ENCODE measurements at regions not wholly inside any gene's neighbourhood (a gene's known extent, or its start where the extent isn't known, plus 50 kb on each side); places are given as distances from the start of the nearest gene placed in this dataset.
A peak's percentile ranks its signal among the peaks of the same experiment; 100 is the strongest.
"Not testable (repeated sequence)": the region's sequence is repeated elsewhere in the genome, so short reads cannot be mapped to it uniquely, and the experiment has no call there.

DNA sequence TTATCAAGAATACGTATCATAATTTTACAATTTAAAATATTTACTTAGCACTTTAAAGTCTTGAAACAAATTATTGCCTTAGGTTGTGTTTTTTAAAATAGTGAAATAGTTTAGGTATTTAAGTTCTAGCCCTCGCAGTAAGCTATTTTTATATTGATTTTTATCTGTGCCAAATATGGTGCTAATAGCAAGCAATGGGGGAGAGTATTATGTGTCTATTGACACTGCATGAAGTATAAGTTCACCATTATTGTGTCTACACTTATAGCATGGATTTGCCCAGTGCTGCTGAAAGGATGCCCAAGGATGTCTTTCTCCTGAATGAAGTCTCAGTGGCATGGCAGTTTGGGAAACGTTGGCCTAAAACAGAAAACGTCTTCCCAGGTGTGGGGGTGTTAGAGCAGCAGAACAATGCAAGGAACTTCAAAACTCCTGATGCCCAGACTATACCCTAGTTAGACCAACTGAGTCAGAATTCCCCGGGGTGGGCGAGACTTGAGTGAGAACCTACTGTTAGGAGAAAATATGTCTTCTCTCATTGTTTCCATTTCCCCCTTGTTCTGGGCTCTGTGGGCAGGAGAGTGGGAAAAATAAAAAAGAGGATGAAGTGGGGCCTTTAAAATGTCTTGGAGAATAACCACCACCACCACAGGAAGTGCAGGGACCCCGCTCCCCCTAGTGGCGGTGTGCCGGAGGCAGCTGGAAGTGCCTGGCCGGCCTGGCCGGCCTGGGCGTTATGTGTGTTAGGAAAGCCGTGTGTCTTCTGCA is 104.2 kb upstream of the SLC7A14 start:
- peak overlapping the region; percentile 91 for H3K27ac ChIP-seq
- DNase-seq (ENCODE audit: low read depth, low spot score): no peak

DNA sequence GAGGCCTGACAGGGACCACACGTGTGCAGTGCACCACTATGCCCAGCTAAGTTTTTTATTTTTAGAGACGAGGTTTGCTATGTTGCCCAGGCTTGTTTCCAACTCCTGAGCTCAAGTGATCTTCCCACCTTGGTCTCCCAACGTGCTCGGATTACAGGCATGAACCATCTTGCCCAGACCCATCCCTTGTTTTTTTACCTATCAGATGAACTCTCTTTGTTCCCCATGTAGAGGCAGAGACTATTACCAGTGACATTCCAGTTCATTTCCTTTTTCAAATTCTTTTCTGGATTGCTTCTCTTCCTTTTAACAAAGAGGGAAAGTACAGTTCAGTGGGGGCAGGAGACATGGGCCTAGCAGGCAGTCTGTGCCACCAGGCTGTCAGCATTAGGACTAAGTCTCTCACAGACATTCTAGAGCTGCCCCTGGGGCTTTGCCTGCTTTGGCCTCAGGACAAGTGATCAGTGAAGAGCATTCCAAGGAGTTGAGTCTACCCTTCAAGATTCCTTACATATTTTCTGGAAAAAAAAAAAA is 103.5 kb upstream of the SLC7A14 start:
- peak; percentile 90 for DNase-seq (ENCODE audit: low read depth, low spot score)

DNA sequence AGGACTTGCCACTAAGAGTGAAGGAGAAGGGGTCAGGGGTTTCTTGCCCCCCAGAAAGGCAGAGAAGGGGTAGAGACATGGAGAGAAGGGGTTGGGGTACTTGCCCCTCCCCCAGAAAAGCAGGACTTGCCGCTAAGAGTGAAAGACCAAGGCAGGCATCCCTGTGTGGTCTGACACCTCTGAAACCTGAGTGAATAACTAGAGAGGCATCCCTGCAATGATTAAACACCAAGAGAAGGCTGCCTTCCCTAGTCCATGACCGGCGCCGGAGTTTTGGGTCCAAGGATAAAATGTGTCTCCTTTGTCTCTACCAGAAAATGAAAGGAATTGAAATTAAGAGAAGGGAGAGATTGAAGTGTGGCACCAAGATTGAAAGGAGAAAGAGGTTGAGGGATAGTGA is 102.3 kb upstream of the SLC7A14 start:
- H3K27ac ChIP-seq; DNase-seq (ENCODE audit: low read depth, low spot score): not testable (repeated sequence)

More for the DNA sequence above, 103.5 kb upstream of the SLC7A14 start:
- H3K27ac ChIP-seq: peak overlapping the region; percentile 91

DNA sequence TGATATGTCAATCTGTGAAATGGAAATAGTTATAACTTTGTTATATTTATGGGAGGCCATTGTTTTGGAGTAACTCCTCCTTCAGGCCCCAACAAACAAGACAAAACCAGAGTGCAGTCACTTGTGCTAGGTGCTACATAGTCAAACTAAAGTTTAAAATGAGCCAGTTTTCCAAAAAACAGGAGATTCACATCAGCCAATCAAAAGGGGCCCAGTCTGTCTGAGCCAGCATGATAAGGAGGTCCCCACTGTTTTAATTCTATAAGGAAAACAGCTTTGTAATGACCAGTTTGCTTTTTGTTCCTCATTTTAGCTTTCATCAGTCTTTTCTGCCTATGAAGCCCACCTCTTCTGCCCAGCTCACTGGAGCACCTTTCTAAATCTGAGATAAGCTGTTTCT is 94.7 kb upstream of the SLC7A14 start:
- no peak overlapping the region for H3K27ac ChIP-seq
- DNase-seq (ENCODE audit: low read depth, low spot score): no peak

DNA sequence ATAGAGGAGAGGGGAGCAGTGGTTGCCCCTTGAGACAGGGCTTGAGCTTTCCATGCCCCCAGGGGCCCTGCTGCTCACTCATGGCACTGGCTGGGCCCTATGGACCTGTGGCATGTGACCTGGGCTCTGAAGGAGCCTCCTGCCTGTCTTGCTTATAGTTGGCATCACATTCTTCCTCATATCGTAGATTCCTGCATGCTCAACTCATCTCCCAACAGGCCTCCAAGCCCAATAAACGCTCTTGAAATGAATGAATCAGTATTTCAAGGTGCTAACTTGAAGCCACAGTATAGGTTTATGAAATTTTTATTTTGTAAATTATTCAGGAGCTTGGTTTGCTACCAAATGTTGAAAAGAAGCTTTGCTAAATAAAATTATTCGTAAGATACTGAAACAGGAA is 93.3 kb upstream of the SLC7A14 start:
- DNase-seq (ENCODE audit: low read depth, low spot score): peak; percentile 22
- H3K27ac ChIP-seq: peak overlapping the region; percentile 36

DNA sequence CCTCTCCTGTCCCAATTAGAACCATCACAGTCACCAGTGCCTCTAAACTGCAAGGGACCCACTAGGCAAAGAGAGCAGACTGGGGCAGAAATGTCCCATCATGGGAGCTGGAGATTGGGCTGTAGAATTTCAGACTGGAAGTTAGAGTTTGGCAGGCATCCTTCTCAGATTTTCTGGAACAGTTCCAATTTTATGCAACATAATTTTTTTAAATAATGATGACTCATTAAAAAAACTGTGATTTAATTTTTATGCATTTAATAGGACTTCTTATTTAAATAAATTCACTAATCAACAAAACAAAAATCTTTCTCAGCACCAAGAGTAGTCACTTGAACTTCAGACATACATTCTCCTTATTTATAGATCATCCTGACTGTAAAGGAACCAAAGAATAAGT is 84.6 kb upstream of the SLC7A14 start:
- no peak for DNase-seq (ENCODE audit: low read depth, low spot score)
- no peak overlapping the region for H3K27ac ChIP-seq

DNA sequence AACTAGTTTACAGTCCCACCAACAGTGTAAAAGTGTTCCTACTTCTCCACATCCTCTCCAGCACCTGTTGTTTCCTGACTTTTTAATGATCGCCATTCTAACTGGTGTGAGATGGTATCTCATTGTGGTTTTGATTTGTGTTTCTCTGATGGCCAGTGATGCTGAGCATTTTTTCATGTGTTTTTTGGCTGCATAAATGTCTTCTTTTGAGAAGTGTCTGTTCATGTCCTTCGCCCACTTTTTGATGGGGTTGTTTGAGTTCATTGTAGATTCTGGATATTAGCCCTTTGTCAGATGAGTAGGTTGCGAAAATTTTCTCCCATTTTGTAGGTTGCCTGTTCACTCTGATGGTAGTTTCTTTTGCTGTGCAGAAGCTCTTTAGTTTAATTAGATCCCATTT is 77.1 kb upstream of the SLC7A14 start:
- not testable (repeated sequence) for DNase-seq (ENCODE audit: low read depth, low spot score); H3K27ac ChIP-seq

DNA sequence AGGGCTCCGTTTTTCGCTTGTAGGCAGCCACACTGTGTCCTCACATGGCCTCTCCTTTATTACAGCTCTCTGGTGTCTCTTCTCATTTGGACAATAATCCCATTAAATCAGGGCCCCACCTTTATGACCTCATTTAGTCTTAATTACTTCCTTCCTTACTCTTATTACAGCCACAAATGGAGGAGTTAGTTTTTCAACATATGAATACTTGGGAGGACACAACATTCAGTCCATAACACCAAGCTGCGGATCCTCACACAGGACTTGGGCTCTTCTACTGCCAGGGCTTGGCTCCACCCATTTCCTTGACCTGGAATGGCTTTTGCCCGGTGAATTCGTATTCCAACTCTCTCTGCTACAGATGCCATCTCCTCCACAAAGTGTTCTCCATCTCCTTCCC is 74.3 kb upstream of the SLC7A14 start:
- DNase-seq (ENCODE audit: low read depth, low spot score): no peak
- no peak overlapping the region for H3K27ac ChIP-seq

DNA sequence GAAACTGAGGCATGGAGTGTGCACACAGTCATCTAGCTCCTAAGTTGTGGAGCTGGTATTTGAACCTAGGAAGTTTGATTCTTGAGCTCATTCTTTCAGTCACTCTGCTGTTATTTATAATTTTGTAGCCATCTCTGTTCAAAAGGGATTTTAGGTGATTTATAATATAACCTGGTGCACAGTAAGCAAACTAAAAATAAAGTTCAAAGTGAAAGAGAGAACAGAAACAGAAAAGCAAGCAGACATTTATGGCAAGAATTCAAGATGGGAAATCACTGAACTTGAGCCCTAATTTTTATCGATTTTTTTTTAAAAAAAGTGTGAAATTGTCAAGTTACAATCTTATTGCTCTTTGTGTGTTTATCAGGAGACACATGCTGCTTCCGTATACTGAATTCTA is 71.4 kb upstream of the SLC7A14 start:
- DNase-seq (ENCODE audit: low read depth, low spot score): no peak
- H3K27ac ChIP-seq: no peak overlapping the region

DNA sequence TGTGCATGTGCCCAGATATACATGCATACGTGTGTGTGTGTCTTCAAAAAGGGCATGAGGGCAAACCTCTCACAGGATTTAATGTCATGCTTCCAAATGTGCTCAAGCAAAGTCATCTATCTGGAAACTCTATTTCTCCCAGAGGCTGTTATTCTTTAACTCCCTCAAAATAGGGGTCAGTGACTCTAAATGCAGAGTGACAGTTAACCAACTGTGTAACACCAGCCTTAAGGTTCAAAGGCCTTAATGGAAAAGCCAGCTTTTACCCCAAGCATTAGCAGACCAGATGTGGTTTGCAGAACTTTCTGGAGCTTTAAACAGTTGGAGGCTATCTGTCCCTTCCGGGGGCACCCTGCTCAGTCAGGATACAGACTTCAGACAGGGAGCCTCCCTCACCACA is 70.4 kb upstream of the SLC7A14 start:
- H3K27ac ChIP-seq: no peak overlapping the region
- no peak for DNase-seq (ENCODE audit: low read depth, low spot score)

DNA sequence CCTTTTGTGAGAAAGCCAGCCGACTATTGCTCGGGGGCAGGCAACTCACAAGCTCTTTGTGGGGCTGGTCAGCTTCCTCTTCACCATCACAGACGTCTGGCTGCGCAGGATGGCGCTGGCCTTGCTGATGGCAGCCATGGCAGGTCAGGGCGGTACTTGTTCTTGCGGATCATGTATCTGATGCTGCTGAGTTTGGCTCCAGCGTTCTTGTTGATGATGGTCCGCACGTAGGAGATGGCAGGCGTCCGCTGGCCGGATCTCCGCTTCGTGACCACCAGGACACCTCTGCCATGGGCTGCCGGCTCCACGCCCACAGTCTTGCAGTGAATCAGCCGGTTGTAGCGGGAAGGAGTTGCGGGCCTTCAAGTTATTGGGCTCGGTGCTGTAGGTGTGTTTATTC is 67.9 kb upstream of the SLC7A14 start:
- DNase-seq (ENCODE audit: low read depth, low spot score): no peak
- H3K27ac ChIP-seq: no peak overlapping the region

DNA sequence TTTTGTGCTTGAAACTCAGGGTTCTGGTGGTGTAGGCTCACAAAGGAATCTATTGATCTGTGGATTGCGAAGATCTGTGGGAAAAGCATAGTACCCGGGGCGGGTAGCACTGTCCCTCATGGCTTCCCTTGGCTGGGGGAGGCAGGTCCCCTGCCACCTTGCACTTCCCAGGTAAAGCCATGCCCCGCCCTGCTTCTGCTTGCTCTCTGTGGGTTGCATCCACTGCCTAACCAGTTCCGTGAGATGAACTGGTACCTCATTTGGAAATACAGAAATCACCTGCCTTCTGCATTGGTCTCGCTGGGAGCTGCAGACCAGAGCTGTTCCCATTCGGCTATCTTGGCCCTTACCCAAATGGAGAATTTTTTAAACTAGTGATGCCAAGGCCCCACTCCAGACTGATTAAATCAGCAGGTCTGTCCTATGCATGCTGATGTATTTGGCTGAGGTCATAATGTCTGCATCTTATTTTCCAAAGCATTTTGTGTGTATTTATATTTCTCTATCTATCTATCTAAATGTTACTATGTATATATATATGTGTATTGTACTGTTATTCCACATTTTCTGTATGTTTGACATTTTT is 65.5 kb upstream of the SLC7A14 start:
- no peak overlapping the region for H3K27ac ChIP-seq
- no peak for DNase-seq (ENCODE audit: low read depth, low spot score)

DNA sequence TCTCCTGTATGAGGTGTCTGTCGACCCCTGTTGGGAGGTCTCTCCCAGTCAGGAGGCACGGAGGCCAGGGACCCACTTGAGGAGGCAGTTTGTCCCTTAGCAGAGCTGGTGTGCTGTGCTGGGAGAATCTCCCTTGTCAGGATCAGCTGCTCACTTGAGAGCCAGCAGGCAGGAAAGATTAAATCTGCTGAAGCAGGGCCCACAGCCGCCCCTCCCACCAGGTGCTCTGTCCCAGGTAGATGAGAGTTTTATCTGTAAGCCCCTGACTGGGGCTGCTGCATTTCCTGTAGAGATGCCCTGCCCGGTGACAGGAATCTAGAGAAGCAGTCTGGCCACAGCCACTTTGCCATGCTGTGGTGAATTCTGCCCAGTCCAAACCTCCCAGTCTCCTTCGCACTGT is 64.7 kb upstream of the SLC7A14 start:
- not testable (repeated sequence) for H3K27ac ChIP-seq

DNA sequence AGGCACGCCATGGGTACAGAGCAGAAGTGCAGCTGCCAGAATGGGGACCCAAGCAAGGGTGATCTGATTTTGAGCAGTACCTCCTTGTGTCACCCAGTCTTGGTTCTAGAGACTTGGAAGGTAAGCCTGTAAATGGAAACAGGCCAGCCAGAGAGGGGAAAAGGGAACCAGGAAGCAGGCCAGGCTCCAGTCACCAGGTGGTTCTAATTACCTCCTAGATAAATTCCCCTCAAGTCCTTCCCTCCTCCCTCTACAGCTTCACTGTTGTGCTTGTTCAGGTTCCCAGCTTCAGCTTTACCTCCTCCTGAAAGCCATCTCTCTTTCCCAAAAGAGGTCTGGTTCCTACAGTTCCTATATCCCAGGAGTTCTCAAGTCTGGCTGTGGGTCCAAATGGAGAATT is 58.8 kb upstream of the SLC7A14 start:
- DNase-seq (ENCODE audit: low read depth, low spot score): no peak
- H3K27ac ChIP-seq: no peak overlapping the region

More for the DNA sequence above, 64.7 kb upstream of the SLC7A14 start:
- not testable (repeated sequence) for DNase-seq (ENCODE audit: low read depth, low spot score)

DNA sequence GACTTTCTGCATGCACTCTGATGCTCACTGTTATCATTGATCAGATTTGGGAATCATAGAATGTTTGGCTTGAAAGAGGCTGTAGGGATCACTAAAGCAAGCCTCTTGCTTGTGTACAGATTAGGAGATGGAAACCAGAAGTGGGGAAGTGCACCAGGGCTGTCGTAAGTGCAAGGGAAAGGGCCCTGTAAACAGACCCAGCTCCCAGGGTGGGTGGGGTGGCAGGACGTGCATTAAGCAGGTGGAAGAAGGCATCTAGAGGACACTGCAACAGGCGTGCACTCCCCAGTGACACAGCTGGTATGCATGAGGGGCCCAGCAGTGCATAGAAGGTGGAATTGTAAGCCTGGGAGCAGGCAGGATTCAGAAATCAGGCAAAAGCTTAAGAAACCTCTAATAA is 58.0 kb upstream of the SLC7A14 start:
- DNase-seq (ENCODE audit: low read depth, low spot score): no peak
- no peak overlapping the region for H3K27ac ChIP-seq

DNA sequence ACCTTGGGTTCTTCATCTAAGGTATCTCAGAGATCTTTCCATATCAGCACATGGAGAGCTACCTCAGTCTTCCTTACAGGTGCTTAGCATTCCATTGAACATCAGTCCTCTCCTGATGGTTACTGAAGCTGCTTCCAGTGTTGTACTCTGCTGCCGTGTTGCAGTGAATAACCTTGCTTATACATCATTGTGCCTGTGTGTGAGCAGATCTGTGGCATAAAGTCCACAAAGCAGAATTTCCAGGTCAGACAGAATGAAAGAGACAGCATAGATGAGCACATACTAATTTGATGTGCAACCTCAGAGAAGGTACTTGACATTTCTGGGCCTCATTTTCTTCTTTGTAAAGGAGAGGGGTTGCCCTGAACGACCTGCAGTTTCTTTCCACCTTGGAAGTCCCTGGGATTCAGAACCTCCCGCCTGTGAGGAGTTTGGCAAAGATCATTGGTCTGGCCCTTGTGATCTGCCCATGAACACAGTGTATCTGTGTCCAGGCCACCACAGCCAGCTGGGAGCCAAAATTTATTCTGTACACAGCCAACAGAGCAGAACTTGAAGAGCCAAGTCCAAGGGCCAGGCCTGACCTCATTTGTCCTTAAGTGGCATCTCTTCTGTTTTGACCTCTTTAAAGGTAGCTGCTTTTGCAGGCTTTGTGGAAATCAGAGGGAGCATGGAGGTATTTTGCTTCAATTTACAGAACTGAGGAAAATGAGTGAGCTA is 57.2 kb upstream of the SLC7A14 start:
- no peak for DNase-seq (ENCODE audit: low read depth, low spot score)
- H3K27ac ChIP-seq: no peak overlapping the region

DNA sequence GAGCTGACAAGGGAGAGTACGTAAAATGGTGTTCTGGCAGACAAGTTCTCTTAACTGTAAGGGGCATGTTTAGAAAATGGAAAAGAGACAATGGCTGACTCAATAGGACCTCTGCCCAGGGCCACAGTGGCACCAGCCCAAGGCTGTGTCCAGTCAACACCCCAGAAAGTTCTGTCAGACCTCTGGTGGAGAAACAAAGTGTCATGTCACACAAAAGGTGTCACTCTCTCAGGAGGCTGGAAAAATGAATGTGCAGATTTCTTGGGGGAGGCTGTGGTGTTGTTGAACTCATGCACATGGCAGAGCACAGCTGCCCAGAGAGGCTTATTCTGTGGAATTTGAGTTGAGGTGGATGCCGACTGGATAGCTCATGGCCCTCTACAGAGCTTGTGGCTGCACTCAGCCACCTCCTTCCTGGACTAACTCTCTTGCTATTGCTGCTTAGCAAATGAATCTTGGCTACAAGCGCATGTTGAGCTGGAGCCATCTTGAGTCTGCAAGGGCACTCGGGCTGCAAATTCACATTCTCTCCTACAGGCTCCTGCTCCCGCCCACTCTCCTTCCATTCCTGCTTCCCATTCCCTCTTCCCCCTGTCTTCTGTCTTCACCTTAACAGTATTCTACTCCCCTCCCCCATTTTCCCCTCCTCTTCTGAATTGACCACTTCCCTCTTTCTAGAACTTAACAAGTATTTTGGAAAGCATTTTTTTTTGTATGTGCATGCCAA is 55.8 kb upstream of the SLC7A14 start:
- DNase-seq (ENCODE audit: low read depth, low spot score): no peak
- no peak overlapping the region for H3K27ac ChIP-seq

DNA sequence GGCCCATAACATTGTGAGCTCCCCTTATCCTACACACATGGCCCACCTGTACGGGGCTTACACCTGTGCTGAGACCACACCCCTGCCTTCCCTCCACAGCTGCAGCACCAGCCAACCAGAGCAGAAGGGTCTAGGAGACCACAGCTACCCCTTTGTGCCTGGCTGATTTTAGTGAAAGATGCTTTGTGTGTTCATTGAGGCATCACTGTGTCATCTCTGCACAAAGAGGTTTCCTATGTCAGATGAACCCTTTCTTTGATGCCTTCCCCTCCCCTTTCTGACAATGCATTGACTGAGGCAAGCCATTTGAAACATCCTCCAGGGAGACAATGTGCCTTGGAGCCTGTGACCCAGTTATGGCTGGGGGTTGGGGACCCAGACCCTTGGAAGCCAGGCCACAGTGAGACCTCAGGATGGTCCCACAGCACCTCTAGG is 54.9 kb upstream of the SLC7A14 start:
- no peak overlapping the region for H3K27ac ChIP-seq
- no peak for DNase-seq (ENCODE audit: low read depth, low spot score)

DNA sequence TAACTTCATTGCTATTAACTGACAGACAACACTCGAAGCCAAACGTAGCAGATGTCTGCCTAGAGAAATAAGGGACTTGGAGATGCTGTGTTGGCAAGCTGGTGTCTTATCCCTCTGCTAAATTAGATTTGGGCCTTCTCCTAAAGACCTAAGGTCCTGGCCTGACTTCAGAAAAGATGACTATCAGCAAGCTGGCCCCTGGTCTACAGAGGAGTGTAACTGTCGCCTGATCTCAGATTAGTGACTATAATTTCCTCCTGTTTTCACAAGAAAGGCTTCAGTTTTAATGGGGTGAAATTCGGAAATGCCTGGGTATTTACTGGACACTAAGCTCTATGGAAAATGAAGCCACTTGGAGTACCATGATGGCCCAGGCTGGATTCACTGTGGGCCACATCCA is 53.1 kb upstream of the SLC7A14 start:
- no peak for DNase-seq (ENCODE audit: low read depth, low spot score)
- H3K27ac ChIP-seq: no peak overlapping the region

DNA sequence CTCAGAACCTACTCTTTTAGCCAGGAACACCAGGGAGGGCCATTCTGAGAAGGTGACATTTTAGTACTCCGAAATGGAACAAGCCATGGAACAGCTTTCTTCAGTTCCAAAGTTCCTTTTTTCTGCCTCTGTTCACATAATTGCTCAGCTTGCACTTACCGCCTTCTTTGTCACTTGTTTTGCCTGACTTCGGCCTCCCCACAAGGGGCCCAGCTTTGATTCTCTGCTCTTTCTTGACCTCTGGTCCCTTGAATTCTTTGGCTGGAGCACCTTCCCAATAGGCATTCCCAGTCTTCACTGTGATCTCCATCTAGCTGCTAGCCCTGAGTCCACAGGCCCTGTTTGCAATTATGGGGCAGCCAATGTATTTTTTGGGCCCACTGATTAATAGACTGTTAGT is 51.4 kb upstream of the SLC7A14 start:
- H3K27ac ChIP-seq: no peak overlapping the region
- no peak for DNase-seq (ENCODE audit: low read depth, low spot score)

All from epithelial cell of prostate (primary cell).